ENCODE measurements at regions not wholly inside any gene's neighbourhood (a gene's known extent, or its start where the extent isn't known, plus 50 kb on each side); places are given as distances from the start of the nearest gene placed in this dataset.
"Not testable (repeated sequence)": the region's sequence is repeated elsewhere in the genome, so short reads cannot be mapped to it uniquely, and the experiment has no call there.

- H3K79me1 ChIP-seq (ENCODE audit: low read depth, low read length); H4K91ac ChIP-seq (ENCODE audit: low read depth, low read length, poor library complexity); H3K4me3 ChIP-seq (ENCODE audit: low read length in 2 of 2); H3K4me1 ChIP-seq (ENCODE audit: control insufficient read depth in 2 of 2, insufficient read depth in 1 of 2, low read depth in 1 of 2, low read length in 2 of 2); H2BK5ac ChIP-seq (ENCODE audit: low read length); H2BK120ac ChIP-seq (ENCODE audit: low read depth, low read length); H3K23ac ChIP-seq (ENCODE audit: low read depth, low read length, poor library complexity); H3K9ac ChIP-seq (ENCODE audit: low read depth, low read length, poor library complexity); H2BK12ac ChIP-seq (ENCODE audit: low read length); H3K4ac ChIP-seq (ENCODE audit: low read length); H4K8ac ChIP-seq (ENCODE audit: low read depth, low read length); H2BK15ac ChIP-seq (ENCODE audit: low read length); H3K4me2 ChIP-seq (ENCODE audit: insufficient read depth, low read length, poor library complexity, severe bottlenecking); H2AFZ ChIP-seq (ENCODE audit: low read length); H3K18ac ChIP-seq (ENCODE audit: low read length); H3K14ac ChIP-seq (ENCODE audit: low read length); H3K9me3 ChIP-seq (replicated peaks in 1 of 2; ENCODE audit: control insufficient read depth in 2 of 2, insufficient read depth in 1 of 2, low read depth in 1 of 2, low read length in 2 of 2); H3K27me3 ChIP-seq (ENCODE audit: control insufficient read depth in 3 of 3, insufficient read depth in 3 of 3, low read depth in 1 of 3, low read length in 3 of 3); H2AK5ac ChIP-seq (ENCODE audit: low read depth, low read length); DNase-seq (ENCODE audit: low spot score); H3K36me3 ChIP-seq (replicated peaks in 1 of 2; ENCODE audit: control insufficient read depth in 2 of 2, insufficient read depth in 2 of 2, low read length in 2 of 2); H3K27ac ChIP-seq (replicated peaks; ENCODE audit: low read length): not testable (repeated sequence)
- WGBS, 2 donors (ENCODE audit: extremely low coverage in 2 of 2, insufficient read length in 2 of 2, insufficient replicate concordance in 1 of 2) = no CpG with 5 or more reads among the region's 2 CpGs
These were observed 374.4 kb upstream of the FRG1 start for GRCh38 chr4:189566271-189566670.

GRCh38 chr4:189566900-189567299, 373.8 kb upstream of the FRG1 start:
- not testable (repeated sequence) for H2BK5ac ChIP-seq (ENCODE audit: low read length); H3K4me1 ChIP-seq (ENCODE audit: control insufficient read depth in 2 of 2, insufficient read depth in 1 of 2, low read depth in 1 of 2, low read length in 2 of 2); H3K18ac ChIP-seq (ENCODE audit: low read length); H3K27me3 ChIP-seq (ENCODE audit: control insufficient read depth in 3 of 3, insufficient read depth in 3 of 3, low read depth in 1 of 3, low read length in 3 of 3); H3K9me3 ChIP-seq (replicated peaks in 1 of 2; ENCODE audit: control insufficient read depth in 2 of 2, insufficient read depth in 1 of 2, low read depth in 1 of 2, low read length in 2 of 2); H3K23ac ChIP-seq (ENCODE audit: low read depth, low read length, poor library complexity); H3K14ac ChIP-seq (ENCODE audit: low read length); H2AFZ ChIP-seq (ENCODE audit: low read length); H4K91ac ChIP-seq (ENCODE audit: low read depth, low read length, poor library complexity); DNase-seq (ENCODE audit: low spot score); H3K4ac ChIP-seq (ENCODE audit: low read length); H3K4me2 ChIP-seq (ENCODE audit: insufficient read depth, low read length, poor library complexity, severe bottlenecking); H2AK5ac ChIP-seq (ENCODE audit: low read depth, low read length); H4K8ac ChIP-seq (ENCODE audit: low read depth, low read length); H3K27ac ChIP-seq (replicated peaks; ENCODE audit: low read length); H3K4me3 ChIP-seq (ENCODE audit: low read length in 2 of 2); H3K36me3 ChIP-seq (replicated peaks in 1 of 2; ENCODE audit: control insufficient read depth in 2 of 2, insufficient read depth in 2 of 2, low read length in 2 of 2); H2BK15ac ChIP-seq (ENCODE audit: low read length); H3K9ac ChIP-seq (ENCODE audit: low read depth, low read length, poor library complexity); H3K79me1 ChIP-seq (ENCODE audit: low read depth, low read length); H2BK120ac ChIP-seq (ENCODE audit: low read depth, low read length); H2BK12ac ChIP-seq (ENCODE audit: low read length)
- WGBS, 2 donors (ENCODE audit: extremely low coverage in 2 of 2, insufficient read length in 2 of 2, insufficient replicate concordance in 1 of 2) = no CpG with 5 or more reads among the region's 3 CpGs

- H3K4ac ChIP-seq (ENCODE audit: low read length) = not testable (repeated sequence)
- WGBS, 2 donors (ENCODE audit: extremely low coverage in 2 of 2, insufficient read length in 2 of 2, insufficient replicate concordance in 1 of 2) = no CpG with 5 or more reads among the region's 3 CpGs
These were observed 361.0 kb upstream of the FRG1 start for GRCh38 chr4:189579645-189580044.

GRCh38 chr4:189586908-189587632, 353.6 kb upstream of the FRG1 start:
- H2BK120ac ChIP-seq (ENCODE audit: low read depth, low read length); H2AK5ac ChIP-seq (ENCODE audit: low read depth, low read length); H3K79me1 ChIP-seq (ENCODE audit: low read depth, low read length); H3K14ac ChIP-seq (ENCODE audit: low read length); H2BK12ac ChIP-seq (ENCODE audit: low read length); H2AFZ ChIP-seq (ENCODE audit: low read length); H4K8ac ChIP-seq (ENCODE audit: low read depth, low read length); H4K91ac ChIP-seq (ENCODE audit: low read depth, low read length, poor library complexity); H3K27me3 ChIP-seq (ENCODE audit: control insufficient read depth in 3 of 3, insufficient read depth in 3 of 3, low read depth in 1 of 3, low read length in 3 of 3); H3K23ac ChIP-seq (ENCODE audit: low read depth, low read length, poor library complexity); H3K9me3 ChIP-seq (replicated peaks in 1 of 2; ENCODE audit: control insufficient read depth in 2 of 2, insufficient read depth in 1 of 2, low read depth in 1 of 2, low read length in 2 of 2); H3K4me3 ChIP-seq (ENCODE audit: low read length in 2 of 2); H3K4me1 ChIP-seq (ENCODE audit: control insufficient read depth in 2 of 2, insufficient read depth in 1 of 2, low read depth in 1 of 2, low read length in 2 of 2); H3K9ac ChIP-seq (ENCODE audit: low read depth, low read length, poor library complexity); H3K4me2 ChIP-seq (ENCODE audit: insufficient read depth, low read length, poor library complexity, severe bottlenecking); H3K36me3 ChIP-seq (replicated peaks in 1 of 2; ENCODE audit: control insufficient read depth in 2 of 2, insufficient read depth in 2 of 2, low read length in 2 of 2); H3K4ac ChIP-seq (ENCODE audit: low read length); H3K27ac ChIP-seq (replicated peaks; ENCODE audit: low read length); H2BK5ac ChIP-seq (ENCODE audit: low read length); DNase-seq (ENCODE audit: low spot score); H2BK15ac ChIP-seq (ENCODE audit: low read length): not testable (repeated sequence)
- WGBS, 2 donors (ENCODE audit: extremely low coverage in 2 of 2, insufficient read length in 2 of 2, insufficient replicate concordance in 1 of 2) = no CpG with 5 or more reads among the region's 18 CpGs
- H3K18ac ChIP-seq (ENCODE audit: low read length) = peak overlapping the region; percentile 66

More at GRCh38 chr4:189579645-189580044, 361.0 kb upstream of the FRG1 start:
- H3K27me3 ChIP-seq (ENCODE audit: control insufficient read depth in 3 of 3, insufficient read depth in 3 of 3, low read depth in 1 of 3, low read length in 3 of 3); H3K9me3 ChIP-seq (replicated peaks in 1 of 2; ENCODE audit: control insufficient read depth in 2 of 2, insufficient read depth in 1 of 2, low read depth in 1 of 2, low read length in 2 of 2); H4K91ac ChIP-seq (ENCODE audit: low read depth, low read length, poor library complexity); DNase-seq (ENCODE audit: low spot score); H3K36me3 ChIP-seq (replicated peaks in 1 of 2; ENCODE audit: control insufficient read depth in 2 of 2, insufficient read depth in 2 of 2, low read length in 2 of 2); H3K4me1 ChIP-seq (ENCODE audit: control insufficient read depth in 2 of 2, insufficient read depth in 1 of 2, low read depth in 1 of 2, low read length in 2 of 2); H2BK120ac ChIP-seq (ENCODE audit: low read depth, low read length); H2BK5ac ChIP-seq (ENCODE audit: low read length); H2BK15ac ChIP-seq (ENCODE audit: low read length); H3K4me2 ChIP-seq (ENCODE audit: insufficient read depth, low read length, poor library complexity, severe bottlenecking); H3K27ac ChIP-seq (replicated peaks; ENCODE audit: low read length); H3K23ac ChIP-seq (ENCODE audit: low read depth, low read length, poor library complexity); H3K79me1 ChIP-seq (ENCODE audit: low read depth, low read length); H2AFZ ChIP-seq (ENCODE audit: low read length); H4K8ac ChIP-seq (ENCODE audit: low read depth, low read length); H3K9ac ChIP-seq (ENCODE audit: low read depth, low read length, poor library complexity); H3K14ac ChIP-seq (ENCODE audit: low read length); H2AK5ac ChIP-seq (ENCODE audit: low read depth, low read length); H3K4me3 ChIP-seq (ENCODE audit: low read length in 2 of 2); H2BK12ac ChIP-seq (ENCODE audit: low read length); H3K18ac ChIP-seq (ENCODE audit: low read length): not testable (repeated sequence)

Data from neuronal stem cell (in vitro differentiated cells).